SK-MEL-5 (cell line): ENCODE measurements at regions not wholly inside any gene's neighbourhood (a gene's known extent, or its start where the extent isn't known, plus 50 kb on each side); places are given as distances from the start of the nearest gene placed in this dataset.

Experiments
- DNase-seq: peaks from one replicate; pipeline ENCODE4 v3.0.0-alpha.2; 2016; ENCODE audit warnings: low read depth, low spot score
- in situ Hi-C: cut with HindIII; loops from 2 replicates; pipeline ENCODE4 v1.10.0; 2016; ENCODE audit warnings: low sequenced_read_pairs, high pct_unique_total_duplicates, low pct_unique_long_range_greater_than_20kb

- in situ Hi-C loops, result no loop called here
These were observed 251.5 kb downstream of the WDR11 start for GRCh38 chr10:121102706-121103105.

GRCh38 chr10:121104476-121105111 lies 253.4 kb downstream of the WDR11 start:
- no peak for DNase-seq
- in situ Hi-C loops, result no loop called here

More at GRCh38 chr10:121102706-121103105, 251.5 kb downstream of the WDR11 start:
- DNase-seq, result no peak

- peak; percentile 6 for DNase-seq
- in situ Hi-C loops, result no loop called here
These were observed 255.4 kb downstream of the WDR11 start for GRCh38 chr10:121106611-121107010.

GRCh38 chr10:121108051-121108450 lies 256.9 kb downstream of the WDR11 start:
- DNase-seq, result no peak
- in situ Hi-C loops, result no loop called here

- DNase-seq, result no peak
- in situ Hi-C loops, result no loop called here
These were observed 259.2 kb downstream of the WDR11 start for GRCh38 chr10:121110369-121110768.

GRCh38 chr10:121112136-121112535 lies 261.0 kb downstream of the WDR11 start:
- in situ Hi-C loops, result no loop called here
- DNase-seq, result no peak

GRCh38 chr10:121112579-121113384 lies 261.6 kb downstream of the WDR11 start:
- DNase-seq, result no peak
- in situ Hi-C loops, result no loop called here

GRCh38 chr10:121113385-121113696 lies 262.2 kb downstream of the WDR11 start:
- in situ Hi-C loops, result no loop called here
- DNase-seq, result no peak

GRCh38 chr10:121113911-121114310 lies 262.7 kb downstream of the WDR11 start:
- in situ Hi-C loops, result no loop called here
- no peak for DNase-seq

- no peak for DNase-seq
- in situ Hi-C loops, result no loop called here
These were observed 264.0 kb downstream of the WDR11 start for GRCh38 chr10:121115154-121115553.

GRCh38 chr10:121121462-121121861 lies 270.3 kb downstream of the WDR11 start:
- peak; percentile 29 for DNase-seq
- in situ Hi-C loops, result no loop called here

GRCh38 chr10:121127151-121127906 lies 276.2 kb downstream of the WDR11 start:
- DNase-seq, result no peak
- in situ Hi-C loops, result no loop called here

- DNase-seq, result no peak
- in situ Hi-C loops, result no loop called here
These were observed 277.0 kb downstream of the WDR11 start for GRCh38 chr10:121128164-121128563.

- in situ Hi-C loops, result no loop called here
- no peak for DNase-seq
These were observed 278.1 kb downstream of the WDR11 start for GRCh38 chr10:121129266-121129665.

GRCh38 chr10:121130382-121130781 lies 279.2 kb downstream of the WDR11 start:
- no peak for DNase-seq
- in situ Hi-C loops, result no loop called here

GRCh38 chr10:121131014-121131413 lies 279.9 kb downstream of the WDR11 start:
- DNase-seq, result no peak
- in situ Hi-C loops, result no loop called here

GRCh38 chr10:121131426-121132265 lies 280.5 kb downstream of the WDR11 start:
- in situ Hi-C loops, result no loop called here
- peak; percentile 69 for DNase-seq

- no peak for DNase-seq
- in situ Hi-C loops, result no loop called here
These were observed 281.1 kb downstream of the WDR11 start for GRCh38 chr10:121132273-121132672.
